SK-N-SH treated with all-trans-retinoic acid at 6 μM for 48 hours (cell line): ENCODE measurements at regions not wholly inside any gene's neighbourhood (a gene's known extent, or its start where the extent isn't known, plus 50 kb on each side); places are given as distances from the start of the nearest gene placed in this dataset.

Experiments
- ATAC-seq: fragments of 200-7000 bp; cut with Tn5 transposase; 3 replicates; pipeline ENCODE4 v1.9.1; 2020; ENCODE audit warnings: mild to moderate bottlenecking, moderate library complexity
- ARNTL ChIP-seq: fragments of 450-650 bp; formaldehyde crosslinking; IDR thresholded peaks from 2 replicates; pipeline ENCODE4 v1.5.0; 2020; ENCODE audit warnings: low read depth, mild to moderate bottlenecking, moderate library complexity, borderline replicate concordance
- BACH2 ChIP-seq: fragments of 250-450 bp; sonication (Bioruptor Pico); IDR thresholded peaks from 2 replicates; pipeline ENCODE4 v1.9.0; 2021; ENCODE audit warnings: mild to moderate bottlenecking, borderline replicate concordance
- CSDC2 ChIP-seq: fragments of 250-450 bp; sonication (Bioruptor Pico); IDR thresholded peaks from 2 replicates; pipeline ENCODE4 v1.5.0; 2020; ENCODE audit warnings: mild to moderate bottlenecking, moderate library complexity
- ESRRG ChIP-seq: fragments of 250-450 bp; sonication (Bioruptor Pico); IDR thresholded peaks from 2 replicates; pipeline ENCODE4 v1.6.1; 2021; ENCODE audit warnings: mild to moderate bottlenecking
- GLIS3 ChIP-seq: fragments of 250-450 bp; sonication (Bioruptor Pico); IDR thresholded peaks from 2 replicates; pipeline ENCODE4 v1.5.0; 2020; ENCODE audit warnings: mild to moderate bottlenecking, moderate library complexity
- ISL1 ChIP-seq: fragments of 250-450 bp; sonication (Bioruptor Pico); IDR thresholded peaks from 2 replicates; pipeline ENCODE4 v2.1.2; 2022; ENCODE audit warnings: mild to moderate bottlenecking, moderate library complexity
- OSR1 ChIP-seq: fragments of 250-450 bp; sonication (Bioruptor Pico); IDR thresholded peaks from 2 replicates; pipeline ENCODE4 v1.8.0; 2022; ENCODE audit warnings: moderate library complexity, mild to moderate bottlenecking, inconsistent platforms
- PPARA ChIP-seq: fragments of 250-450 bp; sonication (Bioruptor Pico); IDR thresholded peaks from 2 replicates; pipeline ENCODE4 v1.5.0; 2020; ENCODE audit warnings: mild to moderate bottlenecking, borderline replicate concordance
- RARB ChIP-seq: fragments of 250-450 bp; sonication (Bioruptor Pico); IDR thresholded peaks from 2 replicates; pipeline ENCODE4 v1.8.0; 2021; ENCODE audit warnings: mild to moderate bottlenecking, moderate library complexity
- TCF4 ChIP-seq: fragments of 250-450 bp; sonication (Bioruptor Pico); IDR thresholded peaks from 2 replicates; pipeline ENCODE4 v1.8.0; 2021; ENCODE audit warnings: mild to moderate bottlenecking, moderate library complexity, borderline replicate concordance
- TOX ChIP-seq: fragments of 250-450 bp; sonication (Bioruptor Pico); IDR thresholded peaks from 2 replicates; pipeline ENCODE4 v1.8.0; 2021; ENCODE audit warnings: mild to moderate bottlenecking, moderate library complexity, borderline replicate concordance
- ZC3H10 ChIP-seq: fragments of 250-450 bp; sonication (Bioruptor Pico); IDR thresholded peaks from 2 replicates; pipeline ENCODE4 v1.5.1; 2021; ENCODE audit warnings: mild to moderate bottlenecking, moderate library complexity
- ZFP3 ChIP-seq: fragments of 250-450 bp; sonication (Bioruptor Pico); IDR thresholded peaks from 2 replicates; pipeline ENCODE4 v1.5.0; 2020; ENCODE audit warnings: mild to moderate bottlenecking, moderate library complexity
- ZFP30 ChIP-seq: fragments of 450-650 bp; formaldehyde crosslinking; IDR thresholded peaks from 2 replicates; pipeline ENCODE4 v1.5.0; 2022; ENCODE audit warnings: mild to moderate bottlenecking, moderate library complexity
- ZNF565 ChIP-seq: fragments of 450-650 bp; formaldehyde crosslinking; conservative IDR thresholded peaks from 2 replicates; pipeline ENCODE4 v1.5.0; 2020; ENCODE audit warnings: low read depth, mild to moderate bottlenecking, moderate library complexity
- ZNF70 ChIP-seq: fragments of 450-650 bp; formaldehyde crosslinking; IDR thresholded peaks from 2 replicates; pipeline ENCODE4 v1.5.0; 2020; ENCODE audit warnings: mild to moderate bottlenecking, moderate library complexity
- ZNF8 ChIP-seq: fragments of 450-650 bp; formaldehyde crosslinking; IDR thresholded peaks from 2 replicates; pipeline ENCODE4 v1.5.0; 2020; ENCODE audit warnings: mild to moderate bottlenecking, moderate library complexity
- TF ChIP-seq, protein P1 (sequence below): fragments of 250-450 bp; sonication (Bioruptor Pico); IDR thresholded peaks from 2 replicates; pipeline ENCODE4 v1.8.0; 2021; ENCODE audit warnings: low read depth, mild to moderate bottlenecking, moderate library complexity, borderline replicate concordance
- TF ChIP-seq, protein P2 (sequence below): fragments of 250-450 bp; sonication (Bioruptor Pico); IDR thresholded peaks from 2 replicates; pipeline ENCODE4 v1.8.0; 2020; ENCODE audit warnings: mild to moderate bottlenecking, moderate library complexity, borderline replicate concordance
- TF ChIP-seq, protein P3 (sequence below): fragments of 250-450 bp; sonication (Bioruptor Pico); IDR thresholded peaks from 2 replicates; pipeline ENCODE4 v1.5.1; 2020; ENCODE audit warnings: low read depth, mild to moderate bottlenecking, moderate library complexity
- TF ChIP-seq, protein P4 (sequence below): fragments of 250-450 bp; sonication (Bioruptor Pico); IDR thresholded peaks from 2 replicates; pipeline ENCODE4 v1.5.0; 2020; ENCODE audit warnings: mild to moderate bottlenecking, moderate library complexity

DNA sequence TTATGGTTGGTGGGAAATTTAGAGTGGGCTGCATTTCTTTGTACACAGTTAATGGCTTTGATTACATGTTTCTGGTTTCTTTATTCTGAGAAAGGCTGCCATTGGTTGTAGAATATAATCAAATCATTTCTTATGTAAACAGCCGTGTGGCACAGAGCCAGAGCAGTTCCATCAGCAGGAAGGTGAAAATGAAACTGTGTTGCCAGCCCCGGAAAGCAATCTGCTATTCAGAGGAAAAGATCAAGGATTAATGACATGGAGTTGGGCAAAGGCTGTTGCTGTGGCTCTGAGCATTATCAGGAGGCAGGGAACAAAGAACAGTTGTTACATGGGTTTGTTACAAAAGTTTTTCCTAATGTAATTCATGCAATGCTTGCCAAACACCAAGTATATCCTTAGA is 74.2 kb upstream of the ZNF716 start (continued):
- TF ChIP-seq GLIS3 (no peak), PPARA (CRISPR knock-in tag) (no peak), ARNTL (CRISPR knock-in tag) (no peak), CSDC2 (CRISPR knock-in tag) (no peak), ZFP30 (CRISPR knock-in tag) (no peak), RARB (CRISPR knock-in tag) (no peak), BACH2 (no peak), ESRRG (CRISPR knock-in tag) (no peak)

DNA sequence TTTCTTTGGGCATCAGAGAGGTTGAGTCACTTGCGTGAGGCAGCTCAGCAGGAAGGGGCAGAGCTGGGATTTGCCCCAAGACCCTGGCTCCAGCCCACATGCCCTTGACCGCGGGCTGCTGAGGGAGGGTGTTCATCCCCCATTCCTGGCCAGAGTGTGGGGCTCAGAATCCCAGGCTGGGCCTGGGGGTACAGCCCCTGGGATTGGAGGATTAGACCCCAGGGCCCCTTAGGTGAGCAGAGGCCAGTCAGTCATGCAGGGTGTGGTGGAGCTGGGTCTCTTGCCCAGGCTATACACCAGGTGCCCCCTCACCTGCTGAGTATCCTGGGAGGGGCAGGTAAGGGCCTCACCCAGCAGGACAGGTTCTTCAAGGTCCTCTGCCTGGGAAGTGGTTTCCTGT is 68.4 kb upstream of the ZNF716 start:
- ATAC-seq = no peak
- TF ChIP-seq TOX (CRISPR knock-in tag) (no peak), ISL1 (CRISPR knock-in tag) (no peak), GLIS3 (no peak), ESRRG (CRISPR knock-in tag) (no peak), ARNTL (CRISPR knock-in tag) (no peak), OSR1 (CRISPR knock-in tag) (no peak), ZFP30 (CRISPR knock-in tag) (no peak)
- TF ChIP-seq, protein P1, sequence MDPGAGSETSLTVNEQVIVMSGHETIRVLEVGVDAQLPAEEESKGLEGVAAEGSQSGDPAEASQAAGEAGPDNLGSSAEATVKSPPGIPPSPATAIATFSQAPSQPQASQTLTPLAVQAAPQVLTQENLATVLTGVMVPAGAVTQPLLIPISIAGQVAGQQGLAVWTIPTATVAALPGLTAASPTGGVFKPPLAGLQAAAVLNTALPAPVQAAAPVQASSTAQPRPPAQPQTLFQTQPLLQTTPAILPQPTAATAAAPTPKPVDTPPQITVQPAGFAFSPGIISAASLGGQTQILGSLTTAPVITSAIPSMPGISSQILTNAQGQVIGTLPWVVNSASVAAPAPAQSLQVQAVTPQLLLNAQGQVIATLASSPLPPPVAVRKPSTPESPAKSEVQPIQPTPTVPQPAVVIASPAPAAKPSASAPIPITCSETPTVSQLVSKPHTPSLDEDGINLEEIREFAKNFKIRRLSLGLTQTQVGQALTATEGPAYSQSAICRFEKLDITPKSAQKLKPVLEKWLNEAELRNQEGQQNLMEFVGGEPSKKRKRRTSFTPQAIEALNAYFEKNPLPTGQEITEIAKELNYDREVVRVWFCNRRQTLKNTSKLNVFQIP (CRISPR knock-in tag) = no peak
- TF ChIP-seq, protein P2, sequence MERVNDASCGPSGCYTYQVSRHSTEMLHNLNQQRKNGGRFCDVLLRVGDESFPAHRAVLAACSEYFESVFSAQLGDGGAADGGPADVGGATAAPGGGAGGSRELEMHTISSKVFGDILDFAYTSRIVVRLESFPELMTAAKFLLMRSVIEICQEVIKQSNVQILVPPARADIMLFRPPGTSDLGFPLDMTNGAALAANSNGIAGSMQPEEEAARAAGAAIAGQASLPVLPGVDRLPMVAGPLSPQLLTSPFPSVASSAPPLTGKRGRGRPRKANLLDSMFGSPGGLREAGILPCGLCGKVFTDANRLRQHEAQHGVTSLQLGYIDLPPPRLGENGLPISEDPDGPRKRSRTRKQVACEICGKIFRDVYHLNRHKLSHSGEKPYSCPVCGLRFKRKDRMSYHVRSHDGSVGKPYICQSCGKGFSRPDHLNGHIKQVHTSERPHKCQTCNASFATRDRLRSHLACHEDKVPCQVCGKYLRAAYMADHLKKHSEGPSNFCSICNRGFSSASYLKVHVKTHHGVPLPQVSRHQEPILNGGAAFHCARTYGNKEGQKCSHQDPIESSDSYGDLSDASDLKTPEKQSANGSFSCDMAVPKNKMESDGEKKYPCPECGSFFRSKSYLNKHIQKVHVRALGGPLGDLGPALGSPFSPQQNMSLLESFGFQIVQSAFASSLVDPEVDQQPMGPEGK (CRISPR knock-in tag) = no peak
- TF ChIP-seq, protein P3, sequence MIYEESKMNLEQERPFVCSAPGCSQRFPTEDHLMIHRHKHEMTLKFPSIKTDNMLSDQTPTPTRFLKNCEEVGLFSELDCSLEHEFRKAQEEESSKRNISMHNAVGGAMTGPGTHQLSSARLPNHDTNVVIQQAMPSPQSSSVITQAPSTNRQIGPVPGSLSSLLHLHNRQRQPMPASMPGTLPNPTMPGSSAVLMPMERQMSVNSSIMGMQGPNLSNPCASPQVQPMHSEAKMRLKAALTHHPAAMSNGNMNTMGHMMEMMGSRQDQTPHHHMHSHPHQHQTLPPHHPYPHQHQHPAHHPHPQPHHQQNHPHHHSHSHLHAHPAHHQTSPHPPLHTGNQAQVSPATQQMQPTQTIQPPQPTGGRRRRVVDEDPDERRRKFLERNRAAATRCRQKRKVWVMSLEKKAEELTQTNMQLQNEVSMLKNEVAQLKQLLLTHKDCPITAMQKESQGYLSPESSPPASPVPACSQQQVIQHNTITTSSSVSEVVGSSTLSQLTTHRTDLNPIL (CRISPR knock-in tag) = no peak

- TF ChIP-seq TCF4 (CRISPR knock-in tag) (no peak), ZNF70 (CRISPR knock-in tag) (no peak), ARNTL (CRISPR knock-in tag) (no peak), ZFP3 (CRISPR knock-in tag) (no peak), ZNF565 (CRISPR knock-in tag) (no peak), BACH2 (no peak), CSDC2 (CRISPR knock-in tag) (no peak), TOX (CRISPR knock-in tag) (no peak), ZC3H10 (CRISPR knock-in tag) (no peak), ESRRG (CRISPR knock-in tag) (no peak), ZNF8 (CRISPR knock-in tag) (no peak), OSR1 (CRISPR knock-in tag) (no peak), ZFP30 (CRISPR knock-in tag) (no peak)
- TF ChIP-seq, protein P1 (CRISPR knock-in tag) = no peak
- TF ChIP-seq, protein P3 (CRISPR knock-in tag) = no peak
- TF ChIP-seq, protein P2 (CRISPR knock-in tag) = no peak
- TF ChIP-seq, protein P4, sequence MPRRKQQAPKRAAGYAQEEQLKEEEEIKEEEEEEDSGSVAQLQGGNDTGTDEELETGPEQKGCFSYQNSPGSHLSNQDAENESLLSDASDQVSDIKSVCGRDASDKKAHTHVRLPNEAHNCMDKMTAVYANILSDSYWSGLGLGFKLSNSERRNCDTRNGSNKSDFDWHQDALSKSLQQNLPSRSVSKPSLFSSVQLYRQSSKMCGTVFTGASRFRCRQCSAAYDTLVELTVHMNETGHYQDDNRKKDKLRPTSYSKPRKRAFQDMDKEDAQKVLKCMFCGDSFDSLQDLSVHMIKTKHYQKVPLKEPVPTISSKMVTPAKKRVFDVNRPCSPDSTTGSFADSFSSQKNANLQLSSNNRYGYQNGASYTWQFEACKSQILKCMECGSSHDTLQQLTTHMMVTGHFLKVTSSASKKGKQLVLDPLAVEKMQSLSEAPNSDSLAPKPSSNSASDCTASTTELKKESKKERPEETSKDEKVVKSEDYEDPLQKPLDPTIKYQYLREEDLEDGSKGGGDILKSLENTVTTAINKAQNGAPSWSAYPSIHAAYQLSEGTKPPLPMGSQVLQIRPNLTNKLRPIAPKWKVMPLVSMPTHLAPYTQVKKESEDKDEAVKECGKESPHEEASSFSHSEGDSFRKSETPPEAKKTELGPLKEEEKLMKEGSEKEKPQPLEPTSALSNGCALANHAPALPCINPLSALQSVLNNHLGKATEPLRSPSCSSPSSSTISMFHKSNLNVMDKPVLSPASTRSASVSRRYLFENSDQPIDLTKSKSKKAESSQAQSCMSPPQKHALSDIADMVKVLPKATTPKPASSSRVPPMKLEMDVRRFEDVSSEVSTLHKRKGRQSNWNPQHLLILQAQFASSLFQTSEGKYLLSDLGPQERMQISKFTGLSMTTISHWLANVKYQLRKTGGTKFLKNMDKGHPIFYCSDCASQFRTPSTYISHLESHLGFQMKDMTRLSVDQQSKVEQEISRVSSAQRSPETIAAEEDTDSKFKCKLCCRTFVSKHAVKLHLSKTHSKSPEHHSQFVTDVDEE (CRISPR knock-in tag) = no peak
- TF ChIP-seq, all 23 proteins: peak for 0
- no peak for ATAC-seq
Observed at GRCh38 chr7:57384380-57384779, 65.6 kb upstream of the ZNF716 start.
